DOHH2 (cell line): ENCODE measurements at regions not wholly inside any gene's neighbourhood (a gene's known extent, or its start where the extent isn't known, plus 50 kb on each side); places are given as distances from the start of the nearest gene placed in this dataset.

Experiments
- H3F3A ChIP-seq: fragments of 200-600 bp; sonication (generic), shearing (Covaris generic); 2 replicates; pipeline ENCODE4 v1.6.0; 2016; ENCODE audit warnings: antibody characterized with exemption, mild to moderate bottlenecking; ENCODE audit not compliant: control insufficient read depth, insufficient read depth
- H3K27ac ChIP-seq: fragments of 200-600 bp; sonication (generic); 2 replicates; pipeline ENCODE4 v1.5.1; 2014; ENCODE audit warnings: low read depth, mild to moderate bottlenecking, low read length, moderate library complexity
- H3K27me3 ChIP-seq: fragments of 200-600 bp; sonication (generic); 2 replicates; pipeline ENCODE4 v1.6.1; 2014; ENCODE audit warnings: mild to moderate bottlenecking, low read length, mixed read lengths; ENCODE audit not compliant: control insufficient read depth
- H3K36me3 ChIP-seq: fragments of 200-600 bp; sonication (generic); 2 replicates; pipeline ENCODE4 v1.6.1; 2014; ENCODE audit warnings: mild to moderate bottlenecking, low read length, moderate library complexity, mixed read lengths; ENCODE audit not compliant: control insufficient read depth
- H3K4me1 ChIP-seq: fragments of 200-600 bp; sonication (generic); 2 replicates; pipeline ENCODE4 v1.6.1; 2014; ENCODE audit warnings: mild to moderate bottlenecking, low read length, mixed read lengths; ENCODE audit not compliant: control insufficient read depth
- H3K4me2 ChIP-seq: fragments of 200-600 bp; sonication (generic); 2 replicates; pipeline ENCODE4 v1.6.0; 2014; ENCODE audit warnings: mild to moderate bottlenecking, low read length, moderate library complexity
- H3K4me3 ChIP-seq: fragments of 200-600 bp; sonication (generic); 2 replicates; pipeline ENCODE4 v1.5.1; 2014; ENCODE audit warnings: mild to moderate bottlenecking, low read length, mixed read lengths
- H3K79me2 ChIP-seq: fragments of 200-600 bp; sonication (generic); 2 replicates; pipeline ENCODE4 v1.6.1; 2014; ENCODE audit warnings: mild to moderate bottlenecking, low read length, mixed read lengths; ENCODE audit not compliant: control insufficient read depth
- H3K9me2 ChIP-seq: fragments of 200-600 bp; sonication (generic); replicated peaks from 2 replicates; pipeline ENCODE4 v1.6.1; 2014; ENCODE audit warnings: mild to moderate bottlenecking, low read length, mixed read lengths; ENCODE audit not compliant: control insufficient read depth
- H3K9me3 ChIP-seq: fragments of 200-600 bp; sonication (generic); 2 replicates; pipeline ENCODE4 v1.6.1; 2014; ENCODE audit warnings: antibody characterized with exemption, low read length, mixed read lengths; ENCODE audit not compliant: control insufficient read depth, insufficient read depth
- H4K20me1 ChIP-seq: fragments of 200-600 bp; sonication (generic); 2 replicates; pipeline ENCODE4 v1.6.0; 2014; ENCODE audit warnings: low read depth, mild to moderate bottlenecking, antibody characterized with exemption, low read length, moderate library complexity; ENCODE audit not compliant: control insufficient read depth, insufficient read depth
- CTCF ChIP-seq: fragments of 200-600 bp; sonication (generic); IDR thresholded peaks from one replicate; pipeline ENCODE4 v1.5.1; 2014; ENCODE audit warnings: antibody characterized with exemption, mild to moderate bottlenecking, low read depth, low read length; ENCODE audit not compliant: poor library complexity, severe bottlenecking
- EZH2phosphoT487 ChIP-seq: fragments of 200-600 bp; sonication (generic); IDR thresholded peaks from 2 replicates; pipeline ENCODE4 v1.6.1; 2017; ENCODE audit warnings: borderline replicate concordance, mild to moderate bottlenecking, antibody characterized with exemption, low read length, moderate library complexity, mixed read lengths

- no peaks in the 10 kb centered on the region for H3F3A ChIP-seq
- H3K9me2 ChIP-seq = no peaks in the 10 kb centered on the region
- TF ChIP-seq EZH2phosphoT487 = no peak
- no peak for TF ChIP-seq CTCF
- no peaks in the 10 kb centered on the region for H3K79me2 ChIP-seq
- no peaks in the 10 kb centered on the region for H3K36me3 ChIP-seq
- no peaks in the 10 kb centered on the region for H3K27me3 ChIP-seq
- H3K4me3 ChIP-seq = no peak overlapping the region; the same call in 1 of the 2 replicates
- H3K4me1 ChIP-seq = peaks cover 11% of the 10 kb centered on the region
- no peak overlapping the region for H3K27ac ChIP-seq
- H4K20me1 ChIP-seq = no peaks in the 10 kb centered on the region
- 0 out of 2 replicates have a peak overlapping the region, but pooled peaks have one; percentile 21 for H3K4me2 ChIP-seq
- H3K9me3 ChIP-seq = no peaks in the 10 kb centered on the region
These were observed 72.4 kb upstream of the KLHL13 start for GRCh38 chrX:118189000-118189399.

- H3K4me2 ChIP-seq = no peak overlapping the region
- peaks cover 11% of the 10 kb centered on the region for H3K4me1 ChIP-seq
- no peaks in the 10 kb centered on the region for H4K20me1 ChIP-seq
- no peaks in the 10 kb centered on the region for H3K9me2 ChIP-seq
- H3K9me3 ChIP-seq = no peaks in the 10 kb centered on the region
- no peak overlapping the region for H3K27ac ChIP-seq
- H3K79me2 ChIP-seq = no peaks in the 10 kb centered on the region
- H3K27me3 ChIP-seq = no peaks in the 10 kb centered on the region
- H3F3A ChIP-seq = no peaks in the 10 kb centered on the region
- TF ChIP-seq CTCF (no peak), EZH2phosphoT487 (no peak)
- no peak overlapping the region for H3K4me3 ChIP-seq
- H3K36me3 ChIP-seq = no peaks in the 10 kb centered on the region
These were observed 73.0 kb upstream of the KLHL13 start for GRCh38 chrX:118189628-118190027.

GRCh38 chrX:118197730-118198129, 81.1 kb upstream of the KLHL13 start:
- H3K36me3 ChIP-seq = no peaks in the 10 kb centered on the region
- no peaks in the 10 kb centered on the region for H3K9me3 ChIP-seq

More at GRCh38 chrX:118197730-118198129, 81.1 kb upstream of the KLHL13 start:
- H3K79me2 ChIP-seq = no peaks in the 10 kb centered on the region
- no peaks in the 10 kb centered on the region for H3K9me2 ChIP-seq
- no peaks in the 10 kb centered on the region for H4K20me1 ChIP-seq
- no peaks in the 10 kb centered on the region for H3F3A ChIP-seq
- no peaks in the 10 kb centered on the region for H3K4me1 ChIP-seq
- TF ChIP-seq CTCF = no peak
- no peak for TF ChIP-seq EZH2phosphoT487
- H3K4me3 ChIP-seq = no peak overlapping the region
- H3K4me2 ChIP-seq = no peak overlapping the region
- H3K27me3 ChIP-seq = no peaks in the 10 kb centered on the region
- no peak overlapping the region for H3K27ac ChIP-seq
